HEK293 (cell line): ENCODE measurements at regions not wholly inside any gene's neighbourhood (a gene's known extent, or its start where the extent isn't known, plus 50 kb on each side); places are given as distances from the start of the nearest gene placed in this dataset.

Experiments
- CTCF ChIA-PET: fragments of 350-600 bp; formaldehyde crosslinking; extraction: SDS; loops from one replicate; lab custom pipeline; 2021; ENCODE audit warnings: antibody characterized with exemption; lab: Yijun Ruan, JAX
- POLR2A ChIA-PET: fragments of 300-600 bp; formaldehyde crosslinking; extraction: SDS; loops from one replicate; lab custom pipeline; 2020; ENCODE audit warnings: antibody characterized with exemption, inconsistent platforms; lab: Yijun Ruan, JAX
- H3K27ac ChIP-seq: fragments of 200-500 bp; sonication (Bioruptor generic); 2 replicates; pipeline ENCODE4 v1.5.1; 2014; ENCODE audit warnings: low read depth, low read length, control low read depth, inconsistent platforms; ENCODE audit errors: extremely low read depth
- H3K36me3 ChIP-seq, 2 experiments: fragments of 200-500 bp in 1 of 2; sonication (Bioruptor generic) in 1 of 2; 1 replicate in 1 of 2; 2 replicates in 1 of 2; pipeline ENCODE4 v1.5.1; 2014 to 2017; ENCODE audit warnings: inconsistent platforms in 2 of 2, low read length in 2 of 2; ENCODE audit not compliant: control insufficient read depth in 2 of 2, insufficient read depth in 1 of 2
- H3K4me1 ChIP-seq: fragments of 200-500 bp; sonication (Bioruptor generic); 2 replicates; pipeline ENCODE4 v1.5.1; 2014; ENCODE audit warnings: mild to moderate bottlenecking, low read length, inconsistent platforms; ENCODE audit not compliant: control insufficient read depth, insufficient read depth
- H3K4me3 ChIP-seq: 2 replicates; pipeline ENCODE4 v1.5.1; 2011; ENCODE audit warnings: low read depth, mild to moderate bottlenecking, control low read depth, low read length, moderate library complexity
- H3K9me3 ChIP-seq: fragments of 200-500 bp; sonication (Bioruptor generic); 2 replicates; pipeline ENCODE4 v1.5.1; 2014; ENCODE audit warnings: low read depth, low read length, inconsistent platforms; ENCODE audit not compliant: control insufficient read depth, insufficient read depth
- INSM2 ChIP-seq: fragments of 450-650 bp; formaldehyde crosslinking; IDR thresholded peaks from 2 replicates; pipeline ENCODE4 v1.5.1; 2016; ENCODE audit warnings: missing biosample characterization, missing genetic modification characterization
- KLF8 ChIP-seq: fragments of 450-650 bp; formaldehyde crosslinking; IDR thresholded peaks from 2 replicates; pipeline ENCODE4 v1.5.1; 2016; ENCODE audit warnings: missing biosample characterization, missing genetic modification characterization
- PRDM2 ChIP-seq: fragments of 450-650 bp; formaldehyde crosslinking; IDR thresholded peaks from 2 replicates; pipeline ENCODE4 v1.5.1; 2016; ENCODE audit warnings: missing biosample characterization, missing genetic modification characterization, borderline replicate concordance
- PRDM4 ChIP-seq: fragments of 450-650 bp; formaldehyde crosslinking; IDR thresholded peaks from 2 replicates; pipeline ENCODE4 v1.5.1; 2017; ENCODE audit warnings: missing biosample characterization, missing genetic modification characterization
- ZBTB17 ChIP-seq: fragments of 450-650 bp; formaldehyde crosslinking; IDR thresholded peaks from 2 replicates; pipeline ENCODE4 v1.5.1; 2016; ENCODE audit warnings: missing biosample characterization, missing genetic modification characterization
- ZNF16 ChIP-seq: fragments of 450-650 bp; formaldehyde crosslinking; IDR thresholded peaks from 2 replicates; pipeline ENCODE4 v1.5.1; 2016; ENCODE audit warnings: low read depth, missing biosample characterization, missing genetic modification characterization
- ZNF223 ChIP-seq: fragments of 450-650 bp; formaldehyde crosslinking; IDR thresholded peaks from 2 replicates; pipeline ENCODE4 v1.5.1; 2016; ENCODE audit warnings: missing biosample characterization, missing genetic modification characterization
- ZNF23 ChIP-seq: fragments of 450-650 bp; formaldehyde crosslinking; IDR thresholded peaks from 2 replicates; pipeline ENCODE4 v1.5.1; 2016; ENCODE audit warnings: missing biosample characterization, missing genetic modification characterization, borderline replicate concordance
- ZNF280D ChIP-seq: fragments of 450-650 bp; formaldehyde crosslinking; IDR thresholded peaks from 2 replicates; pipeline ENCODE4 v1.5.1; 2016; ENCODE audit warnings: missing biosample characterization, missing genetic modification characterization
- ZNF473 ChIP-seq: fragments of 450-650 bp; formaldehyde crosslinking; IDR thresholded peaks from 2 replicates; pipeline ENCODE4 v1.5.1; 2017; ENCODE audit warnings: missing biosample characterization, missing genetic modification characterization
- ZNF623 ChIP-seq: fragments of 450-650 bp; formaldehyde crosslinking; IDR thresholded peaks from 2 replicates; pipeline ENCODE4 v1.5.1; 2016; ENCODE audit warnings: missing biosample characterization, missing genetic modification characterization
- ZNF658 ChIP-seq: fragments of 450-650 bp; formaldehyde crosslinking; IDR thresholded peaks from 2 replicates; pipeline ENCODE4; 2016; ENCODE audit warnings: missing biosample characterization, missing genetic modification characterization

GRCh38 chr2:149782572-149782971 is 195.0 kb upstream of the MMADHC start:
- no peaks in the 10 kb centered on the region for H3K36me3 ChIP-seq
- ChIA-PET POLR2A (no interaction called here), CTCF (no interaction called here)
- H3K4me3 ChIP-seq: no peak overlapping the region
- no peak overlapping the region for H3K27ac ChIP-seq
- H3K9me3 ChIP-seq: no peaks in the 10 kb centered on the region
- H3K4me1 ChIP-seq: no peaks in the 10 kb centered on the region
- TF ChIP-seq ZNF280D (tag by site-specific recombination): no peak
- TF ChIP-seq ZNF223: no peak
- TF ChIP-seq ZNF23 (tag by site-specific recombination): no peak
- no peak for TF ChIP-seq ZNF658 (tag by site-specific recombination)
- TF ChIP-seq PRDM4 (tag by site-specific recombination): no peak
- TF ChIP-seq KLF8 (tag by site-specific recombination): no peak

- TF ChIP-seq ZNF473 (tag by site-specific recombination) (no peak), INSM2 (tag by site-specific recombination) (no peak)
- POLR2A ChIA-PET: no interaction called here
- no peaks in the 10 kb centered on the region for H3K4me1 ChIP-seq
- no peaks in the 10 kb centered on the region for H3K9me3 ChIP-seq
- CTCF ChIA-PET: interaction anchor here (0.6 to 1.2 kb wide), 2 partner anchors 18 to 35 kb away, joined by 3 read pairs; no protein-coding TSS in a partner anchor
- no peaks in the 10 kb centered on the region for H3K36me3 ChIP-seq
- no peak overlapping the region for H3K4me3 ChIP-seq
- no peak overlapping the region for H3K27ac ChIP-seq
These were observed 193.8 kb upstream of the MMADHC start for GRCh38 chr2:149781263-149781808.

GRCh38 chr2:149773006-149773405 is 185.4 kb upstream of the MMADHC start:
- no peaks in the 10 kb centered on the region for H3K36me3 ChIP-seq
- H3K9me3 ChIP-seq: no peaks in the 10 kb centered on the region
- CTCF ChIA-PET: no interaction called here
- no peak overlapping the region for H3K4me3 ChIP-seq
- H3K4me1 ChIP-seq: peaks cover 9% of the 10 kb centered on the region
- TF ChIP-seq ZNF16 (no peak), PRDM2 (tag by site-specific recombination) (no peak), ZNF623 (no peak), ZBTB17 (no peak)
- TF ChIP-seq, all 188 proteins: peak for 0
- no peak overlapping the region for H3K27ac ChIP-seq
- POLR2A ChIA-PET: no interaction called here
